Mesenchymal stem cell (in vitro differentiated cells and primary cell): ENCODE measurements at regions not wholly inside any gene's neighbourhood (a gene's known extent, or its start where the extent isn't known, plus 50 kb on each side); places are given as distances from the start of the nearest gene placed in this dataset.

Source experiments
- DNase-seq: peaks from one replicate; pipeline ENCODE4 v3.0.0-alpha.2; 2013
- H2AFZ ChIP-seq: one replicate; pipeline ENCODE4 v1.6.1; 2013; ENCODE audit warnings: low read depth, mild to moderate bottlenecking, control low read depth, inconsistent platforms, low read length, moderate library complexity
- H2AK5ac ChIP-seq: 2 replicates; pipeline ENCODE4 v1.6.1; 2013; ENCODE audit warnings: low read length, moderate library complexity, mild to moderate bottlenecking, inconsistent platforms; ENCODE audit not compliant: severe bottlenecking
- H2BK120ac ChIP-seq: one replicate; pipeline ENCODE4 v1.6.1; 2013; ENCODE audit warnings: low read depth, mild to moderate bottlenecking, inconsistent platforms, low read length, moderate library complexity
- H2BK12ac ChIP-seq, 2 experiments: one replicate each; pipeline ENCODE4 v1.6.1; 2013; ENCODE audit warnings: inconsistent platforms in 2 of 2, low read length in 2 of 2, mild to moderate bottlenecking in 2 of 2, moderate library complexity in 2 of 2, control low read depth in 1 of 2
- H2BK15ac ChIP-seq: one replicate; pipeline ENCODE4 v1.6.1; 2013; ENCODE audit warnings: mild to moderate bottlenecking, low read depth, inconsistent platforms; ENCODE audit not compliant: poor library complexity, severe bottlenecking
- H2BK5ac ChIP-seq: 2 replicates; pipeline ENCODE4 v1.6.1; 2013; ENCODE audit warnings: low read depth, mild to moderate bottlenecking, low read length, control low read depth, inconsistent platforms; ENCODE audit not compliant: poor library complexity, severe bottlenecking
- H3K14ac ChIP-seq, 2 experiments: one replicate each; pipeline ENCODE4 v1.6.1; 2013; ENCODE audit warnings: inconsistent platforms in 2 of 2, low read length in 2 of 2, control low read depth in 1 of 2, mild to moderate bottlenecking in 1 of 2, moderate library complexity in 1 of 2
- H3K18ac ChIP-seq, 2 experiments: one replicate each; pipeline ENCODE4 v1.6.1; 2013; ENCODE audit warnings: inconsistent platforms in 2 of 2, low read length in 2 of 2, control low read depth in 1 of 2, low read depth in 1 of 2, mild to moderate bottlenecking in 1 of 2
- H3K23ac ChIP-seq, 2 experiments: one replicate each; pipeline ENCODE4 v1.6.1; 2013; ENCODE audit warnings: inconsistent platforms in 2 of 2, low read length in 2 of 2, mild to moderate bottlenecking in 2 of 2, moderate library complexity in 2 of 2, control low read depth in 1 of 2
- H3K27ac ChIP-seq: 2 replicates; pipeline ENCODE4 v1.5.1; 2013; ENCODE audit warnings: mild to moderate bottlenecking, moderate library complexity, low read length, control low read depth, inconsistent platforms; ENCODE audit not compliant: poor library complexity, severe bottlenecking
- H3K27me3 ChIP-seq, 2 experiments: 2 replicates each; pipeline versions ENCODE4 v1.6.1 to v1.7.0; 2013; ENCODE audit warnings: low read length in 2 of 2, mild to moderate bottlenecking in 2 of 2, moderate library complexity in 2 of 2, control low read depth in 1 of 2, inconsistent platforms in 1 of 2; ENCODE audit not compliant: control insufficient read depth in 1 of 2, insufficient read depth in 1 of 2
- H3K36me3 ChIP-seq, 2 experiments: 2 replicates each; pipeline versions ENCODE4 v1.6.1 to v1.7.0; 2013; ENCODE audit warnings: low read length in 2 of 2, control low read depth in 1 of 2, inconsistent platforms in 1 of 2, low read depth in 1 of 2, mild to moderate bottlenecking in 1 of 2; ENCODE audit not compliant: insufficient read depth in 2 of 2, control insufficient read depth in 1 of 2
- H3K4ac ChIP-seq, 2 experiments: one replicate each; pipeline ENCODE4 v1.6.1; 2013; ENCODE audit warnings: inconsistent platforms in 2 of 2, low read length in 2 of 2, mild to moderate bottlenecking in 2 of 2, moderate library complexity in 2 of 2, control low read depth in 1 of 2, low read depth in 1 of 2
- H3K4me1 ChIP-seq: 2 replicates; pipeline ENCODE4 v1.6.1; 2013; ENCODE audit warnings: low read depth, low read length, control low read depth; ENCODE audit not compliant: control insufficient read depth, insufficient read depth
- H3K4me2 ChIP-seq: 2 replicates; pipeline ENCODE4 v1.6.1; 2013; ENCODE audit warnings: low read length, mild to moderate bottlenecking, inconsistent platforms; ENCODE audit not compliant: poor library complexity, severe bottlenecking
- H3K4me3 ChIP-seq, 2 experiments: 2 replicates each; pipeline versions ENCODE4 v1.5.1 to v1.7.0; 2013; ENCODE audit warnings: low read length in 2 of 2, mild to moderate bottlenecking in 2 of 2, control low read depth in 1 of 2, low read depth in 1 of 2; ENCODE audit not compliant: insufficient read depth in 1 of 2
- H3K79me1 ChIP-seq: replicated peaks from 2 replicates; pipeline ENCODE4 v1.6.1; 2013; ENCODE audit warnings: mild to moderate bottlenecking, control low read depth, low read length, inconsistent platforms; ENCODE audit not compliant: poor library complexity, severe bottlenecking
- H3K9ac ChIP-seq: 2 replicates; pipeline ENCODE4 v1.7.0; 2013; ENCODE audit warnings: mild to moderate bottlenecking, low read length, moderate library complexity
- H3K9me3 ChIP-seq: 2 replicates; pipeline ENCODE4 v1.7.0; 2013; ENCODE audit warnings: mild to moderate bottlenecking, low read length; ENCODE audit not compliant: control insufficient read depth
- H4K8ac ChIP-seq: one replicate; pipeline ENCODE4 v1.6.1; 2013; ENCODE audit warnings: inconsistent platforms, mild to moderate bottlenecking, low read length, moderate library complexity
- H4K91ac ChIP-seq: one replicate; pipeline ENCODE4 v1.6.1; 2013; ENCODE audit warnings: mild to moderate bottlenecking, low read length, inconsistent platforms
- WGBS: methylation state at CpG from one replicate; pipeline ENCODE4 v1.1.7; 2013; ENCODE audit warnings: mixed read lengths; 5-methylcytosine and 5-hydroxymethylcytosine counted together

- H3K36me3 ChIP-seq, result no peaks in the 10 kb centered on the region
- no peak overlapping the region for H3K9ac ChIP-seq
- 57% methylated on average over 1 of the region's 1 CpG for WGBS
Observed at GRCh38 chr18:56461151-56461550, 177.2 kb downstream of the TXNL1 start.

GRCh38 chr18:56460581-56460980, 177.8 kb downstream of the TXNL1 start:
- H3K23ac ChIP-seq, result no peak overlapping the region
- H2BK120ac ChIP-seq, result no peak overlapping the region
- no peak overlapping the region for H2AK5ac ChIP-seq
- WGBS, result 48% methylated on average over 2 of the region's 3 CpGs
- H4K91ac ChIP-seq, result no peak overlapping the region
- H3K4me2 ChIP-seq, result no peak overlapping the region
- no peak overlapping the region for H4K8ac ChIP-seq
- no peak overlapping the region for H3K14ac ChIP-seq
- H2BK15ac ChIP-seq, result no peak overlapping the region
- H3K9ac ChIP-seq, result no peak overlapping the region
- H2BK5ac ChIP-seq, result no peak overlapping the region
- no peak overlapping the region for H3K27ac ChIP-seq
- no peaks in the 10 kb centered on the region for H3K36me3 ChIP-seq
- no peaks in the 10 kb centered on the region for H3K79me1 ChIP-seq
- no peak overlapping the region for H2BK12ac ChIP-seq
- H3K4me3 ChIP-seq, result no peak overlapping the region
- H2AFZ ChIP-seq, result no peak overlapping the region
- no peaks in the 10 kb centered on the region for H3K4me1 ChIP-seq
- no peak overlapping the region for H3K18ac ChIP-seq
- no peak overlapping the region for H3K4ac ChIP-seq
- DNase-seq, result no peak
- no peaks in the 10 kb centered on the region for H3K27me3 ChIP-seq
- H3K9me3 ChIP-seq, result peaks cover 14% of the 10 kb centered on the region

More at GRCh38 chr18:56461151-56461550, 177.2 kb downstream of the TXNL1 start:
- Histone ChIP-seq H3K4me2 (no peak overlapping the region), H3K4me3 (no peak overlapping the region), H2AFZ (no peak overlapping the region), H3K9me3 (peaks cover 18% of the 10 kb centered on the region), H3K14ac (no peak overlapping the region), H3K79me1 (no peaks in the 10 kb centered on the region), H2BK15ac (no peak overlapping the region), H2BK5ac (no peak overlapping the region), H3K4me1 (no peaks in the 10 kb centered on the region), H2BK12ac (no peak overlapping the region), H3K27ac (no peak overlapping the region), H3K18ac (no peak overlapping the region), H2BK120ac (no peak overlapping the region), H3K4ac (no peak overlapping the region), H2AK5ac (no peak overlapping the region), H4K91ac (no peak overlapping the region), H3K23ac (no peak overlapping the region), H4K8ac (no peak overlapping the region), H3K27me3 (no peaks in the 10 kb centered on the region)
- DNase-seq, result no peak

- Histone ChIP-seq H3K4me1 (no peaks in the 10 kb centered on the region), H3K36me3 (no peaks in the 10 kb centered on the region), H3K4me3 (no peak overlapping the region), H3K18ac (no peak overlapping the region), H3K14ac (no peak overlapping the region), H3K9me3 (no peaks in the 10 kb centered on the region), H2BK5ac (no peak overlapping the region), H4K91ac (no peak overlapping the region), H3K23ac (no peak overlapping the region), H2BK12ac (no peak overlapping the region), H3K4me2 (no peak overlapping the region), H3K27me3 (no peaks in the 10 kb centered on the region), H3K4ac (no peak overlapping the region), H3K9ac (no peak overlapping the region), H2BK15ac (no peak overlapping the region), H3K79me1 (no peaks in the 10 kb centered on the region), H4K8ac (no peak overlapping the region), H3K27ac (no peak overlapping the region), H2BK120ac (no peak overlapping the region), H2AK5ac (no peak overlapping the region), H2AFZ (no peak overlapping the region)
- WGBS, result 84% methylated on average over 12 of the region's 13 CpGs
- no peak for DNase-seq
Observed at GRCh38 chr18:56458770-56459712, 179.4 kb downstream of the TXNL1 start.

GRCh38 chr18:56455874-56456273, 182.5 kb downstream of the TXNL1 start:
- no peak for DNase-seq

More at GRCh38 chr18:56455874-56456273, 182.5 kb downstream of the TXNL1 start:
- no peaks in the 10 kb centered on the region for H3K9me3 ChIP-seq
- H3K4me3 ChIP-seq, result no peak overlapping the region
- no peak overlapping the region for H3K4ac ChIP-seq
- H2AFZ ChIP-seq, result no peak overlapping the region
- H4K8ac ChIP-seq, result no peak overlapping the region
- no peak overlapping the region for H2AK5ac ChIP-seq
- no peaks in the 10 kb centered on the region for H3K36me3 ChIP-seq
- no peak overlapping the region for H2BK12ac ChIP-seq
- no peak overlapping the region for H3K4me2 ChIP-seq
- no peak overlapping the region for H3K18ac ChIP-seq
- H3K79me1 ChIP-seq, result no peaks in the 10 kb centered on the region
- H2BK5ac ChIP-seq, result no peak overlapping the region
- no peak overlapping the region for H2BK15ac ChIP-seq
- no CpG with 5 or more reads among the region's 2 CpGs for WGBS
- H2BK120ac ChIP-seq, result no peak overlapping the region
- no peak overlapping the region for H3K27ac ChIP-seq
- H3K27me3 ChIP-seq, result no peaks in the 10 kb centered on the region
- H4K91ac ChIP-seq, result no peak overlapping the region
- H3K9ac ChIP-seq, result no peak overlapping the region
- H3K23ac ChIP-seq, result no peak overlapping the region
- no peaks in the 10 kb centered on the region for H3K4me1 ChIP-seq
- no peak overlapping the region for H3K14ac ChIP-seq
